HepG2 (cell line): ENCODE measurements at regions not wholly inside any gene's neighbourhood (a gene's known extent, or its start where the extent isn't known, plus 50 kb on each side); places are given as distances from the start of the nearest gene placed in this dataset.

Experiments used
- ATAC-seq: fragments of 200-7000 bp; cut with Tn5 transposase; 3 replicates; pipeline ENCODE4 v1.9.1; 2020; ENCODE audit warnings: mild to moderate bottlenecking, moderate library complexity
- BruUV-seq: library from RNA; stranded (reverse); fragments of 400-500 nt; replicated peaks from 2 replicates; lab custom pipeline; 2021; lab: Mats Ljungman, UMichigan
- CTCF ChIA-PET: fragments of 300-600 bp; formaldehyde crosslinking; extraction: SDS; loops from one replicate; lab custom pipeline; 2021; ENCODE audit warnings: low total read pairs, inconsistent platforms, low intra/inter-chr PET ratio; lab: Yijun Ruan, JAX
- POLR2A ChIA-PET: fragments of 350-600 bp; sonication (Branson Sonifier 250); formaldehyde crosslinking; loops from one replicate; lab custom pipeline; 2020; ENCODE audit warnings: antibody characterized with exemption, inconsistent platforms; lab: Yijun Ruan, JAX
- DNase-seq: peaks from one replicate; pipeline ENCODE4 v3.0.0-alpha.2; 2015; ENCODE audit warnings: low spot score
- FAIRE-seq: peaks from 3 replicates; lab custom pipeline; 2011; peaks lifted over from hg19 to GRCh38; lab: Jason Lieb, UNC
- H2AFZ ChIP-seq: one replicate; pipeline ENCODE4 v1.6.1; 2011; ENCODE audit warnings: low read length, inconsistent platforms
- H3K27ac ChIP-seq: fragments of 300-600 bp; 3 replicates; pipeline ENCODE4 v1.8.0; 2011; ENCODE audit warnings: mixed run types, mild to moderate bottlenecking, mixed read lengths, low read length, inconsistent platforms; ENCODE audit not compliant: insufficient read depth; ENCODE audit errors: extremely low read length
- H3K27me3 ChIP-seq, 2 experiments: fragments of 200-600 bp in 1 of 2; 2 replicates in 1 of 2; 3 replicates in 1 of 2; pipeline versions ENCODE4 v1.6.0 to v1.8.0; 2011; ENCODE audit warnings: low read length in 2 of 2, mild to moderate bottlenecking in 2 of 2, moderate library complexity in 2 of 2, inconsistent platforms in 1 of 2; ENCODE audit not compliant: insufficient read depth in 2 of 2, control insufficient read depth in 1 of 2
- H3K36me3 ChIP-seq, 2 experiments: fragments of 200-600 bp in 1 of 2; replicated peaks in 1 of 2; 2 replicates in 1 of 2; 3 replicates in 1 of 2; pipeline versions ENCODE4 v1.5.1 to v1.8.0; 2011; ENCODE audit warnings: low read length in 2 of 2, inconsistent platforms in 1 of 2; ENCODE audit not compliant: insufficient read depth in 2 of 2, control insufficient read depth in 1 of 2
- H3K4me1 ChIP-seq: 2 replicates; pipeline ENCODE4 v1.5.1; 2012; ENCODE audit warnings: low read length, inconsistent platforms; ENCODE audit not compliant: insufficient read depth
- H3K4me2 ChIP-seq: 2 replicates; pipeline ENCODE4 v1.6.0; 2011; ENCODE audit warnings: low read depth, low read length, inconsistent platforms
- H3K4me3 ChIP-seq, 3 experiments: fragments of 200-600 bp in 1 of 3; sonication (generic), shearing (Covaris generic) in 1 of 3; replicated peaks in 1 of 3; 2 replicates each; pipeline ENCODE4 v1.5.1; 2011 to 2016; ENCODE audit warnings: low read length in 3 of 3, inconsistent platforms in 2 of 3, low read depth in 2 of 3, mild to moderate bottlenecking in 2 of 3, control low read depth in 1 of 3, mixed read lengths in 1 of 3; ENCODE audit not compliant: insufficient read depth in 1 of 3
- H3K79me2 ChIP-seq: one replicate; pipeline ENCODE4 v1.6.1; 2011; ENCODE audit warnings: low read length, inconsistent platforms; ENCODE audit not compliant: insufficient read depth
- H3K9ac ChIP-seq: 2 replicates; pipeline ENCODE4 v1.6.0; 2011; ENCODE audit warnings: mild to moderate bottlenecking, low read depth, low read length, inconsistent platforms; ENCODE audit not compliant: insufficient read depth
- H3K9me3 ChIP-seq: 2 replicates; pipeline ENCODE4 v1.5.1; 2012; ENCODE audit warnings: mild to moderate bottlenecking, low read length
- H4K20me1 ChIP-seq: 2 replicates; pipeline ENCODE4 v1.6.0; 2011; ENCODE audit warnings: inconsistent platforms, mild to moderate bottlenecking, low read length, moderate library complexity; ENCODE audit not compliant: insufficient read depth
- CERS6 ChIP-seq: sonication (generic); formaldehyde crosslinking; IDR thresholded peaks from 2 replicates; pipeline ENCODE4 v1.5.0; 2020; ENCODE audit warnings: missing genetic modification reagents
- KDM6A ChIP-seq: IDR thresholded peaks from 2 replicates; pipeline ENCODE4 v1.6.1; 2016; ENCODE audit warnings: low read depth
- MAF1 ChIP-seq: sonication (generic); formaldehyde crosslinking; IDR thresholded peaks from 2 replicates; pipeline ENCODE4 v1.5.0; 2020; ENCODE audit warnings: missing genetic modification reagents, borderline replicate concordance
- MAFF ChIP-seq: IDR thresholded peaks from 2 replicates; pipeline ENCODE4 v1.6.1; 2011; ENCODE audit warnings: low read depth, low read length, improper control_type of control experiment
- MAFK ChIP-seq, 2 experiments: IDR thresholded peaks in 1 of 2; conservative IDR thresholded peaks in 1 of 2; 2 replicates each; pipeline ENCODE4 v1.6.1; 2011; ENCODE audit warnings: improper control_type of control experiment in 2 of 2, low read length in 2 of 2
- PHF5A ChIP-seq: IDR thresholded peaks from one replicate; pipeline ENCODE4 v1.6.1; 2018; ENCODE audit warnings: low read depth, missing genetic modification reagents; ENCODE audit not compliant: unreplicated experiment
- ZNF292 ChIP-seq: sonication (generic); formaldehyde crosslinking; IDR thresholded peaks from 2 replicates; pipeline ENCODE4 v1.8.1; 2022; ENCODE audit warnings: mild to moderate bottlenecking, low read depth, missing genetic modification reagents, borderline replicate concordance
- ZNF430 ChIP-seq: sonication (generic); formaldehyde crosslinking; IDR thresholded peaks from 2 replicates; pipeline ENCODE4 v1.9.0; 2021; ENCODE audit warnings: mild to moderate bottlenecking, missing genetic modification reagents
- ZNF468 ChIP-seq: sonication (generic); formaldehyde crosslinking; IDR thresholded peaks from 2 replicates; pipeline ENCODE4 v1.8.0; 2022; ENCODE audit warnings: mild to moderate bottlenecking, moderate library complexity, missing genetic modification reagents
- WGBS: methylation state at CpG from one replicate; pipeline ENCODE4 v1.1.6; 2017; ENCODE audit warnings: low lambda C conversion rate; 5-methylcytosine and 5-hydroxymethylcytosine counted together
- in situ Hi-C: cut with HindIII; loops from 2 replicates; pipeline ENCODE4 v1.10.0; 2017; ENCODE audit warnings: low pct_unique_long_range_greater_than_20kb; ENCODE audit not compliant: extremely low pct_ligation_motif_present
- intact Hi-C: fragments of 100-400 bp; cut with micrococcal nuclease; formaldehyde crosslinking; loops from one replicate; pipeline ENCODE4 v1.10.0; 2022; ENCODE audit not compliant: unreplicated experiment
- TF ChIP-seq, protein P1 (sequence below): sonication (generic); formaldehyde crosslinking; IDR thresholded peaks from 2 replicates; pipeline ENCODE4 v1.9.0; 2022; ENCODE audit warnings: missing genetic modification reagents, mild to moderate bottlenecking, borderline replicate concordance

- TF ChIP-seq, protein P1, sequence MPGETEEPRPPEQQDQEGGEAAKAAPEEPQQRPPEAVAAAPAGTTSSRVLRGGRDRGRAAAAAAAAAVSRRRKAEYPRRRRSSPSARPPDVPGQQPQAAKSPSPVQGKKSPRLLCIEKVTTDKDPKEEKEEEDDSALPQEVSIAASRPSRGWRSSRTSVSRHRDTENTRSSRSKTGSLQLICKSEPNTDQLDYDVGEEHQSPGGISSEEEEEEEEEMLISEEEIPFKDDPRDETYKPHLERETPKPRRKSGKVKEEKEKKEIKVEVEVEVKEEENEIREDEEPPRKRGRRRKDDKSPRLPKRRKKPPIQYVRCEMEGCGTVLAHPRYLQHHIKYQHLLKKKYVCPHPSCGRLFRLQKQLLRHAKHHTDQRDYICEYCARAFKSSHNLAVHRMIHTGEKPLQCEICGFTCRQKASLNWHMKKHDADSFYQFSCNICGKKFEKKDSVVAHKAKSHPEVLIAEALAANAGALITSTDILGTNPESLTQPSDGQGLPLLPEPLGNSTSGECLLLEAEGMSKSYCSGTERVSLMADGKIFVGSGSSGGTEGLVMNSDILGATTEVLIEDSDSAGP (CRISPR knock-in tag), result no peak
- TF ChIP-seq CERS6 (no peak), MAF1 (CRISPR knock-in tag) (no peak), ZNF468 (CRISPR knock-in tag) (no peak), ZNF430 (CRISPR knock-in tag) (no peak), PHF5A (no peak), ZNF292 (CRISPR knock-in tag) (no peak)
Measured at GRCh38 chr11:8803973-8804372, 107.0 kb upstream of the AKIP1 start (continued).

- ATAC-seq (no peak), FAIRE-seq (no peak), DNase-seq (no peak)
- Histone ChIP-seq H3K9ac (no peak overlapping the region), H4K20me1 (no peaks in the 10 kb centered on the region), H3K36me3 (no peaks in the 10 kb centered on the region), H3K9me3 (no peaks in the 10 kb centered on the region), H2AFZ (no peak overlapping the region), H3K27ac (no peak overlapping the region), H3K4me3 (no peak overlapping the region), H3K27me3 (no peaks in the 10 kb centered on the region), H3K4me2 (no peak overlapping the region), H3K4me1 (peaks cover 26% of the 10 kb centered on the region), H3K79me2 (no peaks in the 10 kb centered on the region)
- peak; percentile 79 for TF ChIP-seq MAFF
- TF ChIP-seq KDM6A (CRISPR knock-in tag), result no peak
- peak; percentile 73 to 88 for TF ChIP-seq MAFK (conservative IDR thresholded peaks at IDR 0.05 in 1 of 2, IDR thresholded peaks at IDR 0.05 in 1 of 2; ENCODE audit: low read length in 2 of 2)
- in situ Hi-C loops (no loop called here), intact Hi-C loops (no loop called here)
- ChIA-PET CTCF (no interaction called here), POLR2A (no interaction called here)
- 83% methylated on average over 3 of the region's 3 CpGs for WGBS
- no TSS peak for BruUV-seq
Measured at GRCh38 chr11:8805296-8805695, 105.7 kb upstream of the AKIP1 start.
